ENCODE measurements at regions not wholly inside any gene's neighbourhood (a gene's known extent, or its start where the extent isn't known, plus 50 kb on each side); places are given as distances from the start of the nearest gene placed in this dataset.
A peak's percentile ranks its signal among the peaks of the same experiment; 100 is the strongest.

DNA sequence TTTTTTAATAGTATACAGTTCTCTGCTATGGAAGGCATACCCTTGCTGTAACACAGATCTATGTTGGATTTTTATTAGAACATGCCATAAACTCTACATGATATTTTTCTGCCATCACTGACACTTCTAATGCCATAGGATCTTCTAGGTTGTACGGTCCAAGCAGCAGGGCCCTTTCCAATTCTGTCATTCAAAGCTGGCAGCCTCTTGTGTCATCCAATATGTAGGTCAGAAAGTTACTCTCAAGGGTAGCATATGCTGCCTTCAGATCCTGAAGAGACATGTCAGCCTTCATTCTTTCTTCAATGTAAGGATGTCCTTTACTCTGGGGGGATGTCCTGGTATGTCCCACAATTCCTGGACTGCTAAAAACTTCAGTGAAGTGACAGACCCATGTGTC lies 629.2 kb upstream of the USP24 start:
- no peak for DNase-seq

DNA sequence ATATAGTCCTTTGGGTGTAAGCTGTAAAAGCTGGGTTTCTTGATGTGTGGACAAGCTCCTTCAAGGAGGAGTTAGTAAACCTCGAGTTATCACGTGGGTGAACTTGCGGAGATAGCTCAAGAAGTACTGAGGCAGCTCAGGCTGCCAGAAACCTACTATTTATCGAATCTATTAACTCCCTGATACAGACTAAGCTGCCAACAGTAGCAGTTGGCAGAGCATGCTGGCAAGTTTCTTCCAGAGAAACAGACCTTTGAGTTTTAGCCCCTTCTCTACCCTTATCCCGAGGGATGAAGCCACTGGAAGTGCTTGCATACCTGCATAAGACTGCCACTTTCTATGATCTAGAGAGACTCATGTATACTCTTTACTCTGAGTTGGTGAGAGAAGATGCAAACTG lies 624.5 kb upstream of the USP24 start:
- DNase-seq: no peak

DNA sequence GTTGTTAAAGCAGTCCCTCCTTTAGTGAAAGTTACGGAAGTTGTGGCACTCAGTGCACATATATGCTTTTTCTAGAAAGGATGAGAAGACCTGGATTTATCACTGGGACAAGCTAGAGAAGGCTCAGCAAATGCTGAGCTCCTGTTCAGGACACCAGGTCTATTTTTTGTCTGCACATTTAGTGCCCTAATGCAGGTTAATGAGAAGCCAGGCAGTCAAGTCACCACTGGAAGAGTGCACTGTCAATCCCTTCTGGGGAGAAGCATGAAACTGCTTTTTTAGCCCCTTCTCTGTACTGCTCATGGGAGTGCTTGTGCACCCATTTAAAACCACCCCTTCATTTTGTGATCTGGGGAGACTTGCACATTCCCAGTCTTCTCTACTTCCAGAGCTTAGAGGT lies 624.1 kb upstream of the USP24 start:
- DNase-seq: no peak

DNA sequence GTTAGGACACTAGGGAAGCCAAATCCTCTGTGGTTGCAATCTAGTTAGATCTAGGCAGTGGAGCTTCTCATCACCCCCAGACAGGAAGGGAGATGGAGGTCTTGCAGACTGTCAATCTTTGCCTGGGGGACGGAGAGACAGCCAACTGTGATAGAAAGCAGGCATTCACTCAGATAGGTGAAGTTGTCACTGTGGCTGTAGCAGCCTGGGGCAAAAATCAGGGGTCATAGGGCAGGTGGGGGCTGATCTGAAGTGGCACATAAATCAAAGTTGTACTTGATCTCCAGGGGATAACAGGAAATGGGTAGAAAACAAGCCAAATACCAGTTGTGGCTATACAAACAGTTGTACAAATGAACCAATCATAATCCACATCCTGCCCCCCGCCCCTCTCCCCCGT lies 620.9 kb upstream of the USP24 start:
- DNase-seq: no peak

- no peak for DNase-seq
Observed at GRCh38 chr1:55833529-55834091, 618.4 kb upstream of the USP24 start.

- no peak for DNase-seq
Observed at GRCh38 chr1:55831759-55832158, 616.6 kb upstream of the USP24 start.

- DNase-seq: no peak
Observed at GRCh38 chr1:55828044-55828443, 612.9 kb upstream of the USP24 start.

GRCh38 chr1:55827350-55827749 lies 612.2 kb upstream of the USP24 start:
- no peak for DNase-seq

DNA sequence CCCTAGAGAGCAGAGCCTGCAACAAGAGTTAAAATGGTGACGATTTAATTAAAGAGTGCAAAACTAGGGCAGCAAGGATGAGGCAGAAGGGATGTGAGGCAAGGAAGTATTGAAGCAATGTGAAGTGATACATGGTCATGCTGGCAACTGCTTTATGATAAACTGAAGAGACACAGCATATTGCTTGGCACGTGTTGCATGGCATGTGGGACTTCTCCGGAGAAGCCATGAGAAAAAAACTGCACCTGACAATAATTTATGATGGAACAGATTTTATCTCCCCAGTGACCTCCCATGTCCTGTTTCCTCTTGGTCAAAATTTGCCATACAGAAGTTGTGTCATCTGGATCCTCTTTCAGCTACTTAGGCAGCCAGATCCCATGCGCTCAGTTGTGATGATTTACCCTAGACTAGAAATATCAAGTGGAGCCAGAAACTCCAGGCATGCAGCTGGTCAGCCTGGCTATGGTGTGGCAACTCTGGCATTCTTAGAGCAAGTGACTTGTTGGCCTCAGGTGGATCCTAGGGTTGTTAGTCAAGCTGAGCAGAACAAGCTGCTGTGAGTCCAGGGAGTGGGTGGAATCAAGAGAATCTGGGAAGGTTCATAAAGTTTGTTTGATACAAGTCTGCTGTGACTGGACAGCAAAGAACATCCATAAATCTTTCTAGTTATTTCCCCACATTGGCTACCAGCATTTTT lies 611.4 kb upstream of the USP24 start:
- peak; percentile 18 for DNase-seq

GRCh38 chr1:55825461-55825860 lies 610.3 kb upstream of the USP24 start:
- no peak for DNase-seq

- no peak for DNase-seq
Observed at GRCh38 chr1:55824251-55824640, 609.1 kb upstream of the USP24 start.

DNA sequence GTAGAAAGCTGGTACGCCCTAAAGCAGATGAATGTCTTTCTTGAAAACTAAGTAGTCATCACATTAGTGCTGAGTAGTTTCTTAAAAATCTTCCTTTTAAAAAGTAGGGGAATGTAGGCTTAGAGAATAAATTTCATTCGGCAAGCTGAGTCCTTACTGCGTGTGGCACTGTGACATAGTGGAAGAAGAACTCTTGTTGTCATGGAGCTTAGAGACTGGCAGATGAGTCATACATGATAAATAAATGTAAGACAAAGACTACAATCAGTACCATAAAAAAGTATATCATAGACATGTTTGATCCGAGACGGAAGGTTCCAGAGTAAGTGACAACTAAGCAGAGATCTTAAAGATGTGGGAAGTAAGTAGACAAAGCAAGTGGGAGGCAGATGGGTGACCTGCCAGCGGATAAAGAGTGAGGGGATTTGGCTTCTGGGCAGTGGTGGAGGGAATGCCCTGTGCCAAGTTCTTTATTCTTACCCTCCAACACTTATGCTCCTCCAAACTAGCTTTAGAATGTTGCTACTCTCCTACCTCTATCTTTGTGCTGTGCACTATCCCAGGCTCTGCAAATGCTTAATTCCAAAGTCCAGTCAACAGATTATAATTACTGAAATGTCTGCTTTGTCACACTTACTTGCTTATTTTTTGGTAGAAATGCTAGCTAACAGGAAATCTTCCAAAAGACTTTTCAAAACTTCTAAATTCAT lies 608.5 kb upstream of the USP24 start:
- no peak for DNase-seq

DNA sequence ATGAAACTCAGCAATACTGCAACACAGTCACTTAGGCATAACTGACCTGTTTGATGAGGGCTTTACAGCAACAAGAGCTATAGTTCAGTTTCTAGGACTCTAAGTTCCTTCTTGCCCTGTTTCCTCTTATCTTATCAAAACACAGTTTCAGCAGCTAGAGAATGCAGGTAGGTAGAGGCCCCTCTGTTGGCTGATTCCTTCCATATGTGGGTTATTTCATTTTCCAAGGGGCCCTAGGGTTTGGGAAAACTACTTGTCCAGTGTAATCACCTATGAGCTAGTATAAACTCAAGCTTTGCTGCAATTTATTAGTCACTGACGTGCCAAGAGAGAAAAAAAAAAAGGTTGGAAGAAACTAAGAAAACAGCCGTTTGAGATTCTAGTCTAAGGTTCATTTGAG lies 607.7 kb upstream of the USP24 start:
- DNase-seq: no peak

DNA sequence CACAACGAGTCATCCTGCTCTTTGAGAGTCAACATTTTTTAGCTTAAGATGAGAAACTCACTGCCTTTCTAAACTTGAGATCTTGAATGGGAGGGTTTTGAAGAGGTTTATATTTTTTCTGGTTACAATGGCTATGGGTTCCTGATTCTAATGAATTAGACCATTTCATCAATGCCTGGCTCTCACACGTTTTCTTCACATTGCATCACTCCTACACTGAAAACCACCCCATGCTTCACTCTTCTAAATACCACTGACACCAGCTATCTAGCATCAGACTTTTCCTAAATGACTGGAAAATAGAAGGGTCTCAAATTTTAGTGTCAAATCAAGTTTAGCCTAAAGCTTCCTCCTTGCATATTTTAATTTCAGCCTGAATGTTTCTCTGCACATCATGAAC lies 606.1 kb upstream of the USP24 start:
- DNase-seq: no peak

DNA sequence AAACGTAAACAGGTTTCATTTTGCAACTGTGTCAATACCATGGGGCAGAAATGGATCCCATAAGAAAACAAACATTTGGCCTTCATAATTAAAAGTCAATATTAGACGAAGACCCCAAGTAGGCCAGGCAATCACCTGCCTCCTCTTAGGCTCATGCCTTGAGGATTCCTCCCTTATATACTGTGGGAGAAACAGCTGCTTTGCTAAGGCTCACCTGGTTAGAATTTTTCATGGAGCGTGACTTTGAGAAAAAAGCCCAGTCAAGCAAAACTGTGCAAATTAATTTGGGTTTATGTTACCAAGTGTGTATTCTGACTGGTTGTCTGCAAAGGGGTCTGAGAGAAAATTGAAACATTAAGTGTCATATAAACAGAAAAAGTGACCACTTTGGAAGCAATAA lies 605.3 kb upstream of the USP24 start:
- peak; percentile 76 for DNase-seq

- DNase-seq: no peak
Observed at GRCh38 chr1:55819011-55819410, 603.8 kb upstream of the USP24 start.

- DNase-seq: no peak
Observed at GRCh38 chr1:55816456-55817426, 601.6 kb upstream of the USP24 start.

DNA sequence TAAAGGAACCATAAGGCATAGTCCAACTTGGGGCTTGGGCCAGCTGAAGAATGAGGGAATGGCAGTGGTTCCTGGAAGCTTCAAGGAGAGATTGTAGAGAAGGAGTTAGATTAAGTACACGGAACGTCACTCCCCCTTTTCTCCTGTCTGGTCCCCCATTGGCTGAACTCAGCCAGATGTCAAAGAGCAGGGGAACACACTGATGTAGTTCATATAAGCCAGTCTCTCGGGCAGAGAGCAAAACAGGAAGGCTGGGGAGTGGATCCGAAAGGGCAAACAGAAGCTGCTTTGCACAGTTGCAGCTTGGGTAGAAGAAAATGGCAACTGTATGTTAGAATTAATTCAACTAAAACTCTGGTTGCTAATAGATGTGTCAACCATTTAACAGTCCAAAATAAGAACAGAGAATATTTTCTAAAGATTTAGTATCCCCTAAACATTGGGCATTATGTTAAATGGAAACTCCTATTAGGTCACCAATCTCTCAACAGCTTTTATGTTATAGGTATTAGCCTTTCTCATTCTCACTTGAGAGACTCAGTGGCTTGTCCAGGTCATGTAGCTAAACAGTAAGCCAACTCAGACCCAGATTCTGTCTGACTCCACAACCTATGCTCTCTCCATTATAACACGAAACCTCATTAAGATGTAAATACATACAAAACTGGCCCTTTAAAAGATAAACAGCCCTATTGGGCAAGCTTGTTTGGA lies 600.7 kb upstream of the USP24 start:
- no peak for DNase-seq

- no peak for DNase-seq
Observed at GRCh38 chr1:55814967-55815366, 599.8 kb upstream of the USP24 start.

DNA sequence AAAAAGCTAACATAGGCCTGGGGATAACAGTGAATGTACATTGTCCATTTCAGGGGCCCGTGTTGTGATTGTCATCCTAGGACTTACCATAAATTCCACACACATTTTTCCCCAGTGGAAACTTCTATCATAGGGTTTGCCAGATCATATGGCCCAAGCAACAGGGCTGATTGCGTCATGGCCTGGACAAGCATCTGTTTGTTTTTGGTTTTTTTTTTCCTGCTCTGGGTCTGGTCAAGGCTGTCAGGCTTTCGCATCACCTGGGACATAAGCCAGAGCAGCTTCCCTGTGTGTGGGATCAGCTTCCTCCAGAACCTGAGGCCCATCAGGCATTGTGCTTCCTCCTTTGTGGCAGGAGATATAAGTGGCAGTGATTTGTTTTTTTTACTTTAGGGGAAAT lies 598.5 kb upstream of the USP24 start:
- DNase-seq: no peak

GRCh38 chr1:55812281-55812680 lies 597.1 kb upstream of the USP24 start:
- DNase-seq: no peak

GRCh38 chr1:55808263-55808662 lies 593.1 kb upstream of the USP24 start:
- no peak for DNase-seq

DNA sequence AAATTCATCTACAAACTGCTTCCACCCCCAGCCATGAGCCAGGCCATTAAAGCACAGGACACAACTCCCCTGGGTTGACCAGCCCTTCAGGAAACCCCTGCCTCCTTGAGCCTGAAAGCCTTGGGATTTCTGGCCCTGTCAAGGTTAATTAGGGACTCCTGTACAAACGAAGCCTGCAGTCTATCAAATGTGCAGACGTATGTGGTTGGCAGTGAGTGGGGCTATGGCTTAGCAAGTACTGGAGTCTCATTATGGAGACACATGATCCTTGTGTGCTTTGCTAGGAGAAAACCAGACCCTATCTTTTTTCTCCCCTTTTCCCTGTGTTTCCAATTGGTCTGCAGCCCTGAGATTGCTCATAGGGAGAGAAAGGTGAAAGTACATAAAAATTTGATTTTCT lies 588.3 kb upstream of the USP24 start:
- peak; percentile 6 for DNase-seq

Data from NCI-H2171 treated with DMSO at 0.1 percent for 48 hours (cell line).